GM10266 (cell line): ENCODE measurements at regions not wholly inside any gene's neighbourhood (a gene's known extent, or its start where the extent isn't known, plus 50 kb on each side); places are given as distances from the start of the nearest gene placed in this dataset.

ENCODE experiments used
- DNase-seq: peaks from one replicate; pipeline ENCODE4 v3.0.0; 2012; ENCODE audit errors: extremely low spot score
- TF ChIP-seq, protein P1 (sequence below): IDR thresholded peaks from 2 replicates; pipeline ENCODE4 v1.5.1; 2012; ENCODE audit warnings: mild to moderate bottlenecking, low read depth; ENCODE audit not compliant: control insufficient read depth, insufficient read depth; ENCODE audit errors: missing control alignments

DNA sequence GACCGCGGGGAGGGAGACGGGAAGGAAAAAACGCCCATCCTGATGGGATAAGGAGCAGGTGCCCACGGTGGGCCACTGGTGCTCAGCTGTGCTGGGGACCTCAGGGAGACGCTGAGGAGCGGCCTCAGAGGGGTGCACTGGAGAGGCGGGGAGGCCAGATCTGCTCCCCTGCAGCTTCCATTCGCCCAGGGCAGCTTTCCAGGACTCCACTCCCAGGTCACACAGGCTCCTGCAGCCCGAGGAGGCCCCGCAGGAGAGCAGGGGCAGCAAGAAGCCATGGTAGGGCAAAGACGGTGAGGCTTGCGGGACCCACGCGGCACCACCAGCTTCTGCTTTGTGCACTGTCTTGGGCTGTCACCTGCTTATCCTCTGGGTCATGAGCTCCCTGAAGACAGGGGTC, 82.5 kb upstream of the SULF2 start:
- TF ChIP-seq, protein P1, sequence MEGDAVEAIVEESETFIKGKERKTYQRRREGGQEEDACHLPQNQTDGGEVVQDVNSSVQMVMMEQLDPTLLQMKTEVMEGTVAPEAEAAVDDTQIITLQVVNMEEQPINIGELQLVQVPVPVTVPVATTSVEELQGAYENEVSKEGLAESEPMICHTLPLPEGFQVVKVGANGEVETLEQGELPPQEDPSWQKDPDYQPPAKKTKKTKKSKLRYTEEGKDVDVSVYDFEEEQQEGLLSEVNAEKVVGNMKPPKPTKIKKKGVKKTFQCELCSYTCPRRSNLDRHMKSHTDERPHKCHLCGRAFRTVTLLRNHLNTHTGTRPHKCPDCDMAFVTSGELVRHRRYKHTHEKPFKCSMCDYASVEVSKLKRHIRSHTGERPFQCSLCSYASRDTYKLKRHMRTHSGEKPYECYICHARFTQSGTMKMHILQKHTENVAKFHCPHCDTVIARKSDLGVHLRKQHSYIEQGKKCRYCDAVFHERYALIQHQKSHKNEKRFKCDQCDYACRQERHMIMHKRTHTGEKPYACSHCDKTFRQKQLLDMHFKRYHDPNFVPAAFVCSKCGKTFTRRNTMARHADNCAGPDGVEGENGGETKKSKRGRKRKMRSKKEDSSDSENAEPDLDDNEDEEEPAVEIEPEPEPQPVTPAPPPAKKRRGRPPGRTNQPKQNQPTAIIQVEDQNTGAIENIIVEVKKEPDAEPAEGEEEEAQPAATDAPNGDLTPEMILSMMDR: no peak
- DNase-seq: no peak

DNA sequence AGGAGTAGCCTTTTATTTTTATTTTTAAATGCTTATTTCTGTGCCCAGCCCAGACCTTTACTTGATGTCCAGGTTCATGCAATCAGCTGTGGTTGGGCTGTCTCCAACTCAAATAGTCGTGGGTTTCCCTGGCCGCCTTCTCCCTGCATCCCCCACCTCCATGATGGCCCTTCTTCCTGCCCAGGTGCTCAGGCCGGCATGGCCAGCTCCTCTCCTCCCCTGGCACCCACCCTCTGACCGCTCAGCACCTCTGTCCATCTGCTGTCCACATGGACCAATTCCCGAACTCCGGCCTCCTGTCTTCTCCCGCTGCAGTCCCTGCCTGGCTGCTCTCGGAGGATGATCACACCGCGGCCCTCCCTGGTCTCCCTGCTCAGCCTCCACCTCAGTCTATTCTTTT, 81.2 kb upstream of the SULF2 start:
- TF ChIP-seq, protein P1: no peak
- DNase-seq: no peak

DNA sequence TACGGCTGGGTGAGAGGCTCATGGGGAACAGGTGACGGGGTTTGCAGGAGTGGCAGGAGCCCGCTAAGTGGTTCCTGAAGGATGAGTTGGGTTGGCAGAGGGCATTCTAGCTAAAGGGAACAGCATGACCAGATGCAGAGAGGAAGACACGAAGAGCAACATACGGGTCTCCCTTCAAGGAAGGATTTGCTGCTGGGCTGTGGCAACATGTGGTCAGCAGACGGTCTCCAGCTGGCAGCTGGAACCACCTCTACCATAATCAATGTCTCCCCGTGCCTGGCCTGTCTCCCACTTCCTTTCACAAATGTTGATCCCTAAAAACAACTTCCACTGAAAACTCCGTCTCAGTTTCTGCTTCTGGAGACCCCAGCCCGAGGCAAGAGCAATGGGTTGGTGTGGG, 80.6 kb upstream of the SULF2 start:
- no peak for DNase-seq
- TF ChIP-seq, protein P1: no peak

DNA sequence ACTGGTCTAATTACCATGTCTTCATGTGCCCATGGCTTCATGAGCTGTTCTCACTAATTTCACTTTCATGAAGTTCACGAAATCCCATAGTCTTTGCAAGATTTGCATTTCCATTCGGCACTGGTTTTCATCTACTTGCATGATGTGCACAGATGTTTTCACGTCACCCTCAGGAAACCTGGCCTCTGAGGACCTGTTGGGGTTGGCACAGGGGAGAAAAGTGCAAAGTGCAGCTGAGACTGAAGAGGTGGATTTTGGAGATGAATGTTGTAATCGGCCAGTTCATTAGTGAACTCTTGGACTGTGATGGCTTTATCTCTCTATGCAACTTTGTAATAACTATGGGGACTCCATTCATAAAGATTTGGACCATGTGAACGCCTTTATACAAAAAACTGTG, 80.2 kb upstream of the SULF2 start:
- TF ChIP-seq, protein P1: no peak
- DNase-seq: no peak

DNA sequence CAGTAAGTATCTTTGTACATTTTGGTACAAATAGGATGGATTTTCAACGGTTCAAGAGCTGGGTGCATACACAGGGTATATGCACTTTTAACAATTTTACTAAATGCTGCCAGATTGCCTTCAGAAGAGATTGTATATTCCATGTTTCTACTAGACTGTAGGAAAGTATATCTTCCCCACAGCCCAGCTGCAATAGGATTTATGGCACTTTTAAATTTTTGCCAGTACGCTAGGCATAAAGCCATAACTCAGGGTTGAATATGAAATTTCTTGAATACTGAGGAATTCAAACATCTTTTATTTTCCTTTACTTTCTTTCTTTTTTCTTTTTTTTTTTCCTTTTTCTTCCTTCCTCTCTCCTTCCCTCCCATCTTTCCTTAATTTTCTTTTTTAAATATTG, 78.7 kb upstream of the SULF2 start:
- TF ChIP-seq, protein P1: no peak
- DNase-seq: no peak

DNA sequence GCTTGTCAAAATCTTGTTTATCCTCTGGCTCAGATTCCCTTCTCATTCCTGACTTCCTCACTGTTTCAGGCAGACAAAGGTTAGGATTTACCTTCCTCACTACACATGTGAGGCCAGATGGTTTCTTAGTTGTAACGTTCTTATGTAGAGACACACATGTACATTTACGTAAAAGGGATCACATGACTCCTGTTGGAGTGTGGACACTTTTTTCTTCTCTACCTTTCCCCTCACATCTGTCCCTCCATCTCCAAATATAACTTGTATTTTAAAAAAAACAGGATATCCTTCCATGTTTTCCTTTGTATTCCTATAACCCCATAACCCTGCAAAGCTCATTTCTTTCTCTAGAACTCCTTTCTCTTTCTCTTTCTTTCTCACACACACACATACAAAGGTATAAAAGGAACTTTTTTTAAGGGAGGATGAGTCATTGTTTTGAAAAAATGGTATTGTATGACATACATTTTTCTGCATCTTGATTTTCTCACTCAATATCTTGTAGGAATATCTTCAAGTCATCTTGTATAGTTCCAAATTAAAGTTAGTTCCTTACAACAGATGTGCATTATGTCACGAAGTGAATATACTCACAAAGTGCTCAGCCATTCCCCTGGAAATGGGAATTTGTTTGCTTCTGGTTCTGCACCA, 78.2 kb upstream of the SULF2 start:
- TF ChIP-seq, protein P1: no peak
- no peak for DNase-seq

DNA sequence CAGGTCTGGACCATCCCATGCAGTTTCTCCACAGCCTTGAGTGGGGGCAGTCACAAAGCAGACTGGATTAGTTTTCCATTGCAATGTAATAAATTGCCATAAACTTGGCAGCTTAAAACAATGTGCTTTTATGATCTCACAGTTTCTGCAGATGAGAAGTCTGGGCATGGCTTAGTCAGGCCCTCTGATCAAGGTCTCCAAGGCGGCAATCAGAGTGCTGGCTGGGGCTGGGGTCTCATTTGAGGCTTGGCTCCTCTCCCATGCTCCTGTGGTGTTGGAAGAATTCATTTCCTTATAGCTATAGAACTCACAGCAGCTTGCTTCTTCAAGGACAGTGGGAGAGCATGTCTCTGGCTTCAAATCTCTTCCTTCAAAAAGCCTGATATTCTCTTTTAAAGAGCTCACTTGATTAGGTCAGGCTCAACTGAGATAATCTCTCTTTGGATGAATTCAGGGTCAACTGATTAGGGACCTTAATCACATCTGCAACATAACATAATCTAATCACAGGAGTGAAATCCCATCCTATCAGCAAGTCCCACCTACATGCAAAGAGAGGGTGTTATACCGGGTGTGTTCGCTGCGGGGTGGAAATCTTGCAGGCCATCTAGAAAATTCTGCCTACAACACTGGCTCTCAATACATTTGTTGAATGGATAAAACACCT, 77.4 kb upstream of the SULF2 start:
- DNase-seq: no peak
- TF ChIP-seq, protein P1: no peak
